ENCODE measurements at regions not wholly inside any gene's neighbourhood (a gene's known extent, or its start where the extent isn't known, plus 50 kb on each side); places are given as distances from the start of the nearest gene placed in this dataset.

- Histone ChIP-seq H3K9me3 (replicated peaks in 1 of 3) (no peaks in the 10 kb centered on the region), H3K36me3 (replicated peaks in 1 of 2) (peaks cover 0 to 3% of the 10 kb centered on the region in 2 donors), H3K27me3 (no peaks in the 10 kb centered on the region), H3K27ac (no peak overlapping the region), H3K4me1 (replicated peaks in 1 of 2) (no peaks in the 10 kb centered on the region), H3K4me3 (no peak overlapping the region)
- WGBS, 4 donors = 61 to 68% (median 63%) methylated on average over 6 of the region's 6 CpGs
- TF ChIP-seq POLR2A (IDR thresholded peaks at IDR 0.05) (no peak), CTCF (IDR thresholded peaks at IDR 0.05) (no peak)
- DNase-seq = no peak
- intact Hi-C loops (cut with DNase I) = no loop called here
Observed at GRCh38 chr15:87573039-87573438, 683.5 kb downstream of the NTRK3 start.

- DNase-seq = no peak
- H3K27me3 ChIP-seq = no peaks in the 10 kb centered on the region
- 63 to 70% (median 65%) methylated on average over 8 of the region's 8 CpGs for WGBS, 4 donors
- intact Hi-C loops (cut with DNase I) = no loop called here
- H3K4me3 ChIP-seq = no peak overlapping the region
- H3K36me3 ChIP-seq (replicated peaks in 1 of 2) = peaks cover 0 to 3% of the 10 kb centered on the region in 2 donors
- H3K27ac ChIP-seq = no peak overlapping the region
- TF ChIP-seq POLR2A (IDR thresholded peaks at IDR 0.05) (no peak), CTCF (IDR thresholded peaks at IDR 0.05) (no peak)
- H3K4me1 ChIP-seq (replicated peaks in 1 of 2) = no peaks in the 10 kb centered on the region
- no peaks in the 10 kb centered on the region for H3K9me3 ChIP-seq (replicated peaks in 1 of 3)
Observed at GRCh38 chr15:87572381-87572910, 684.1 kb downstream of the NTRK3 start.

GRCh38 chr15:87570206-87570605 lies 686.3 kb downstream of the NTRK3 start:
- Histone ChIP-seq H3K36me3 (replicated peaks in 1 of 2) (peaks cover 0 to 3% of the 10 kb centered on the region in 2 donors), H3K27ac (no peak overlapping the region), H3K27me3 (no peaks in the 10 kb centered on the region), H3K4me3 (no peak overlapping the region), H3K9me3 (replicated peaks in 1 of 3) (no peaks in the 10 kb centered on the region), H3K4me1 (replicated peaks in 1 of 2) (no peaks in the 10 kb centered on the region)
- WGBS, 4 donors = 25 to 42% (median 34%) methylated on average over 2 of the region's 2 CpGs
- TF ChIP-seq POLR2A (IDR thresholded peaks at IDR 0.05) = no peak
- TF ChIP-seq CTCF (IDR thresholded peaks at IDR 0.05) = no peak
- no peak for DNase-seq
- intact Hi-C loops (cut with DNase I) = no loop called here

GRCh38 chr15:87569581-87569980 lies 687.0 kb downstream of the NTRK3 start:
- no peaks in the 10 kb centered on the region for H3K9me3 ChIP-seq (replicated peaks in 1 of 3)
- WGBS, 4 donors = 81 to 87% (median 84%) methylated on average over 3 of the region's 3 CpGs
- no peaks in the 10 kb centered on the region for H3K4me1 ChIP-seq (replicated peaks in 1 of 2)
- intact Hi-C loops (cut with DNase I) = no loop called here
- TF ChIP-seq CTCF (IDR thresholded peaks at IDR 0.05) (no peak), POLR2A (IDR thresholded peaks at IDR 0.05) (no peak)
- no peak overlapping the region for H3K27ac ChIP-seq
- peaks cover 0 to 2% of the 10 kb centered on the region in 2 donors for H3K36me3 ChIP-seq (replicated peaks in 1 of 2)
- H3K4me3 ChIP-seq = no peak overlapping the region
- H3K27me3 ChIP-seq = no peaks in the 10 kb centered on the region
- no peak for DNase-seq
